GM19240 (cell line): ENCODE measurements at regions not wholly inside any gene's neighbourhood (a gene's known extent, or its start where the extent isn't known, plus 50 kb on each side); places are given as distances from the start of the nearest gene placed in this dataset.
"Not testable (repeated sequence)": the region's sequence is repeated elsewhere in the genome, so short reads cannot be mapped to it uniquely, and the experiment has no call there.

Source experiments
- DNase-seq: peaks from one replicate; pipeline ENCODE4 v3.0.0; 2011; ENCODE audit warnings: low spot score; ENCODE audit not compliant: insufficient read length

- no peak for DNase-seq
Observed at GRCh38 chr2:224263571-224264043, 138.3 kb downstream of the FAM124B start.

GRCh38 chr2:224261326-224261725 is 140.6 kb downstream of the FAM124B start:
- DNase-seq, result no peak

DNA sequence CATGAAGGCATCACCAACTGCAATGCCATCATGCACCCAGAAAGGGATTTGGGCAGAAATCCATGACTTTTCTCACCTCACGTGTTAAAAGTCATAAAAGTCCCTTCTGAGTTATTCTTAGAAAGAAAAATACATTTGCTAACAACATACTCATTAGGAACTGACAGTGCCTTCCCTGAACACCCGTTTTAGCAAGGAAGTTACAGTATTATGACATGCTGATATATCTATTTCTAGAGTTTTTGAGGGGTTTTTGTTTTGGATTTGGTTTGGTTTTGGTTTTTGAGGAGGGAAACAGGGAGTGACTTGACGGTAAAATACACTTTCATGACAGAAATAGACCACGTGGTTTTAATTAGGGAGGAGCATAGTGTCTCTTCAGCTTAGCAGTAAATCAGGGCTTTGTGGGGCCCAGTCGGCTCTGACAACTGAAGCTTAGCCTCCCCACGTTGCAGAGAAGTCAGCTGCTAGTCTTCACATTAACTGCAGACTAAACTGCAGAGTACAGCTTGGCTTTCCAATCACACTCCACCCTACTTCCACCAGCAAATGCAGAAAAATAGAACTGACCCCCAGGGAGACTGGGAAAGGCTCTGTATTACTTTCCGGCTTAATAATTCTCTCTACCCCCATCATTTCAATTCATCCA is 141.4 kb downstream of the FAM124B start:
- DNase-seq, result no peak

GRCh38 chr2:224259831-224260230 is 142.1 kb downstream of the FAM124B start:
- DNase-seq, result no peak

- no peak for DNase-seq
Observed at GRCh38 chr2:224258059-224258458, 143.8 kb downstream of the FAM124B start.

- no peak for DNase-seq
Observed at GRCh38 chr2:224257156-224257555, 144.8 kb downstream of the FAM124B start.

GRCh38 chr2:224253464-224253863 is 148.4 kb downstream of the FAM124B start:
- no peak for DNase-seq

DNA sequence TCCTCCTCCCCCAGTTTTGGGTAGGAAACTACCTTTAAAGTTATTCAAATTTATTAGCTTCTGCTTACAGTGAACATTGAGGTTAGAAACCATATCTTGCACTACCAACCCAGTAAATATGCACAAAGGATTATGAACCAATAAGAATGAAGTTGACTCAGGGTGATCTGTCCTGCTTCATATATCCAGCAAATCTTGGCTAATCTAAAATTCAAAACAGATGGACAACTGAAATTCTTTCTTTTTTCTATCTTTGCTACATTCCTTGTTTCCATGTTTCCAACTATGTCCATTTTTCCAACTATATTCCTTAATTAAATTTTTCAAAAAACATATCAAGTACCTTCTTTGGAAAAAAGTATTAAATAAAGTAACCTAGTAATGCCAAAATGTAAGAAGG is 149.3 kb downstream of the FAM124B start:
- DNase-seq, result no peak

- no peak for DNase-seq
Observed at GRCh38 chr2:224248944-224249371, 152.9 kb downstream of the FAM124B start.

DNA sequence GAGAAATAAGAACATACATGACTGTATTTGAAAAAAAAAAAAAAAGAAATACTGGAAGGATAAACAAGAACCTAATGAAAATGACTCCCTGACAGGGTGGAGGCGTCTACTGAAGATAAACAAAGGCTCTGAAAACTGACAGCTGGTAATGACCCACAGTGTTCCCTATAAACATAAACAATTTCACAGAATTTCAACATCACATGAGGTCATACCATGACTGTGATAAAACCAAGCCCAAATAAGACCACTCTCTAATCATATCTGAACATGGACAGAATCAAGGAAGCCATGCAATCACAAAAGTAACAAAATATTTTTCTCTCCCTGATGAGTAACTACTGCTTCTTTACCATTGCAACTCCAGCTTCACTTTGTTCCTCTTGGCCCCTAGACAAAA is 159.3 kb downstream of the FAM124B start:
- DNase-seq, result no peak

GRCh38 chr2:224241812-224242211 is 160.1 kb downstream of the FAM124B start:
- no peak for DNase-seq

DNA sequence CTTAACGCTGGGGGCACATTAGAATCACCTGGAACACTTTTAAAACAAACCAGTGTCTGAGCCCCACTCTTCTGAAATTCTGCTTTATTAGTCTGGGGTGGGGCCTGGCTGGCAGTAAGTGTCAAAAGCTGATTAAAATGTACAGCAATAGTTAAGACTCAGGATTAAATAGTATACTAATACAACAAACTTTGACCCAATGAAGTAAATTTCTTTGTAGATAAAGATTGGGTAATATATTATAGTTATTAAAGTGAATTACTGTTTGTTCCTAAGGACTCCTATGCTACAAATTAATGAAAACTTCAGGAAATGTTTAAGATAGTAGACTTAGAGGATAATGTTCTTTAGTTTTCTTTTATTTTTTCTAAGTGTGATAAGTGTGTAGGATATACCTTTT is 160.9 kb downstream of the FAM124B start:
- DNase-seq, result no peak

DNA sequence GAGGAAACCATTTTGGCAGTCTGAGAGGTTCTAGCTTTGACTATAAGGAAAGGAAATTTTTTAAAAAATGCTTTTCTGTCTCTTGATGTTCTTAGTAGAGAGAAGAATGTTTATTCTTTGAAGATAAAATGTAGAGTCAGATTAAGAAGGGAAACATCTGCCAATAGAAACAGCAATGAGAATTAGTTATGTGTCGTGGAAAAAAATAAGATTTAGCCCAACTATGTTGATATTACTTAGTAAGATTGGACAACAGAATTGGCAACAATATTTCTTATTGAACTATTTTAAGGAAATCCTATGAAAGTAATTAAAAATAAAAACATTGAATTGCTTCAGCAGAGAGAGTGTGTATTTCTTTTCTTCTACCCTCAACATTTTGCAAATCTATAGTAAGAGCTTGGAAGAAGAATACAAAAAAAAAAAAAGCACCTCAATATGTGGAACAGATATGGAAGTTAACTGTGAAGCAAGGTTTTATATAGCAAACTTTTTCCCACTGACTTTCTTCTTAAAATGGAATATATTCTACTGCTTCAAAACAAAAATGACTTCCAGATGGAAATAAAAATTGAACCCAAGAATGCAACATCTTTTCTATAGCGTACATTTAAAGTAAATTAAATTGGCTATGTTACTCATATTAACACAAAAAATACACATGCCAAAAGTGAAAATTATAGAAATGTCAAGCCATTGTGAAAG is 177.9 kb downstream of the FAM124B start:
- DNase-seq, result no peak

DNA sequence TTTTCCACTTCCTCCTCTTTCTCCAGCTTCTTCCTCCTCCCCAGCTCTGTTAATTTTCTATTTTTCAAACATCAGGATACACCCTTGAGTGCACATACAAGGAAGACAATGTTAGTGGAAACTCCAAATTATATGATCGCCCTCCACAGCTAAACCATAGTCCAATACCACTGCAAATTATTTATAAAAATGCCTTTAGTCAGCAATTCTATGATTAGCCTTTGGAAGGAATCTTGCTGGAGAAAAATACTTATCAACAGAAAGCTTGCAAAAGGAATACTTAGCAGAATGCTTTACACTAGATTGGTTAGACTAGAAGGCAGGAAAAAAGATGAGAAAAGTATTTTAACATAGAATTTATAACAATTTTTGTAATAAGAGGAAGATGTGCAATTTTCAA is 178.9 kb downstream of the FAM124B start:
- no peak for DNase-seq

GRCh38 chr2:224222291-224222690 is 179.6 kb downstream of the FAM124B start:
- DNase-seq, result no peak

DNA sequence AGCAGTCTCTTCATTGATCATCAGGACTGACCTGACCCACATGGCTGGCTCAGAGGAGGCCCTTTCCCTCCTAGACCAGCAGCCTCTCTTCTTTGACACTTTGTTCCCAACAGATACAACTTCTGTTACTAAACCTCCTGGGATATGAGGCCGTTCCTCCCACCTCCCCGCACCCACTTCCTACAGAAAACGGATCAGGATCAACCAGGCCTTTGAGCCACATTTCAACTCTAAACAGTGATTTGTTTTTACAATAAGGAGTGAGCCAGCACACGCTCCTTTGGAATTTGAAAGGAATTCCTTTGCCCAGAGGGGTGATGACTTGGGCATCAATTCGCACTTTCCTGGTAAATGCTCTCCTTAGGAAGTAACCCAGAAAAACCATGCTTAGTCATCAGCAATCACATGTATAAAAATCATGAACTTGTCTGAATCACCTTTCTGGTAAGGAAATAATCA is 180.4 kb downstream of the FAM124B start:
- no peak for DNase-seq

DNA sequence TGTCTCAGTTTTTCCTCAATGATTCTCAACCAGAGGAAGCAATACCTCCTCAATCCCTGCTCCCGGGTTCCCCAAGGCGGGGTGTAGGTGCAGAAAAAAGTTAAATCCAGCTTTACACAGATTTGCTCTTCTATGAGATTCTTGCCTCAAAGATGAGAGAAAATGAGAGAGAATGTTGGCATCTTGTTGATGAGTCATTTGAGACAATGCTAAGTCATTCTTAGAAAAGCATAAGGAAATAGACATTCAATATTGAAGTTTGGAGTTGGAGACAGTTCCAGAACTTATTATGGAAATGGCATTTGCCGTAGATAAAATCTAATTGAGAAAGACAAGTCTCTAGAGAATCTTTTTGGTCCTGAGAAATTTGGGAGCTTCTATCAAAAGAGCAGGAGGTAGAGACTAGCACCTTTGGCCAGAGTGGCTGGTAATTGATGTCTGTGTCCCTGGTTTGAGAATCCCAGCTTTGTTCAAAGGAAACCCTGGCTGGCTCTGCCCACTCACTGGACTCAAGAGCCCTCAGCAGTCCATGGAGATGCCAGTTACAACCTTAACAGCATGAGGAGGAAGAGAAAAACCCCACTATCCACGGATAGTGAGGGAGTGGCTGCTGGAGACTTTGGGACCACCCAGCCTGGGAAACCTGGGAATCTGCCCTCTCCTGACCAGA is 181.2 kb downstream of the FAM124B start:
- DNase-seq, result no peak

GRCh38 chr2:224219781-224220180 is 180.7 kb upstream of the SERPINE2 start:
- no peak for DNase-seq

GRCh38 chr2:224217962-224218347 is 178.9 kb upstream of the SERPINE2 start:
- DNase-seq, result no peak

DNA sequence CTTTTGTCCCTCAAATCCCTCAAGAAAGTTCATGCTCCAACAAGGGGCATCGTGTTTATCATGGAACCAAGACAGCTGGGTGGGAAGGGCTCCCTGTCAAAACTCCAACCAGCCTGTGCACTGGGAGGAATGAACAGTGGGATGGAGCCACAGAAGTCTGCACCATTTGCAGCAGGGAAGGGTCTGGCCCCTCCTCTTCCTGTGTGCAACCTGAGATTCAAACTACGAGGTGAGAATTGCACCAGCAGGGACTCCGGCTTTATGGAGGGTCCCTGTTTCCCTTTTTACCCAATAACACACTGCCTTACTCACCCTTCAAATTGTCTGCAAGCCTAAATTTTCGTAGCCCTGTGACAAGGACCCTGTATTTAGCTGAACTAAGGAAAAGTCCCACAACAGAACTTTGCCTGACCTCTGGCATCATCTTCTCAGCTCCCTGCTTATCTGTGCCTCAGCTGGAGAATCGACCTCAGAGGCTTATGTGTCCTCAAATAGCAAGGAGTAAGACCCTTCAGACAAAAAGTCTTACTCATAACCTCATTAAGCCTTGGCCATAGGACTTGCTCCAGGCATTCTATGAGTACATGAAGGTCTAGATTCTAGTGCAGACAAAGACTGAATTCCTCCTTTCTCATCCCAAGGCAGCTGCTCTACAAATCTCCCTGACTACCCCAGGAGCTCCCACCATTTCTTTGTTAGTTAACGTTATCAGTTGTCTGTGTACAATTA is 178.3 kb upstream of the SERPINE2 start:
- no peak for DNase-seq

DNA sequence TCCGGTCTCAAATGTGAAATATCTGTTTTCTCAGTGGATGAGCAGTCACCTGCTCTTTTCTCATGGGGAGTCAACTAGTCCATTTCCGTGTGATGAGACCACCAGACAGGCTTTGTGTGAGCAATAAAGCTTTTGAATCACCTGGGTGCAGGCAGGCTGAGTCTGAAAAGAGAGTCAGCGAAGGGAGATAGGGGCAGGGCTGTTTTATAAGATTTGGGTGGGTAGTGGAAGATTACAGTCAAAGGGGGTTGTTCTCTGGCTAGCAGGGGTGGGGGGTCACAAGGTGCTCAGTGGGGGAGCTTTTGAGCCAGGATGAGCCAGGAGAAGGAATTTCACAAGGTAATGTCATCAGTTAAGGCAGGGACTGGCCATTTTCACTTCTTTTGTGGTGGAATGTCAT is 176.5 kb upstream of the SERPINE2 start:
- not testable (repeated sequence) for DNase-seq

DNA sequence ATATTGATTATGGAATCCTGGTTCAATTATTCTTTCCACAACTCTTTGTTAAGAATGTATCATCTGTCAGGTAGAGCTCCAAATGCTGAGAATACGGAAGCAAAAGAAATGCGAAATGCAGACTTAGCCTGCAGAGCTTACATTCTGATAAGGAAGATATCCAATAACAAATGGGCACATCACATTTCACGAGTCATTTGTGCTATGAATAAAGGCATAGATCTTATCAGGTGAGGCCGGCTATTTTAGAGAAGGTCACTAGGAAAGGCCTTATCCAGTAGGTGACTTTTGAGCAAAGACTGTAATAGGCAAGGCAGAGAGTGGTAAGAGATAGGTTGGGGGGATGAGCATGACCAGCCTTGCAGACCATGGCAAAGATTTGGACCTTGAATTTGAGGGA is 174.3 kb upstream of the SERPINE2 start:
- DNase-seq, result no peak
